ENCODE measurements at regions not wholly inside any gene's neighbourhood (a gene's known extent, or its start where the extent isn't known, plus 50 kb on each side); places are given as distances from the start of the nearest gene placed in this dataset.

GRCh38 chr4:104740161-104740560, 245.5 kb upstream of the CXXC4 start:
- TF ChIP-seq TEAD4 (IDR thresholded peaks at IDR 0.05) (no peak), TAF1 (IDR thresholded peaks at IDR 0.05; ENCODE audit: low read depth) (no peak), YY1 (IDR thresholded peaks at IDR 0.05; ENCODE audit: low read depth) (no peak), EP300 (IDR thresholded peaks at IDR 0.05; ENCODE audit: borderline replicate concordance) (no peak), FOXM1 (IDR thresholded peaks at IDR 0.05; ENCODE audit: borderline replicate concordance, low read depth) (no peak), RAD21 (IDR thresholded peaks at IDR 0.05; ENCODE audit: low read depth) (no peak)

Measured in Ishikawa (cell line).